ENCODE measurements at regions not wholly inside any gene's neighbourhood (a gene's known extent, or its start where the extent isn't known, plus 50 kb on each side); places are given as distances from the start of the nearest gene placed in this dataset.

DNA sequence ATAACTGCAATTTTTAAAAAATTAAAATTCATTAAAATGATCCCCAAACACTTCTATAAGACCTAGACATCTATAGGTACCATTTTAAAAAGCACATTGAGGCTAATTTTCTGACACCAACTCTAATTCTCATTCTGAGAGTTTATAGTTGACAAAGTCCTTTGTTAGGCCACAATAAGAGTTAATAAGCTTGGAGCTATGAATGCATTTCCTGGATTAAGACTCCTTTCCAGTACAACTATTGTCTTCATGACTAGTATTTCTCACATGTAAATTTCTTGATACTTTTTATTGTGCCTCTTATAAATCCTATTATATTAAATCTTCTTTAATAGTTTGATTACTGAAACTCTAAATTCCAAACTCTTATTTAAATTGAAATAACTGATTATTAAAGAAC is 340.8 kb downstream of the KLF12 start:
- H3K27ac Mint-ChIP-seq (ENCODE audit: unreplicated experiment): no peak overlapping the region
- H3K4me3 Mint-ChIP-seq (ENCODE audit: unreplicated experiment): no peak overlapping the region
- H3K4me1 Mint-ChIP-seq (ENCODE audit: low read depth): no peaks in the 10 kb centered on the region
- no peaks in the 10 kb centered on the region for H3K27me3 Mint-ChIP-seq (ENCODE audit: low read depth)
- H3K9me3 Mint-ChIP-seq (ENCODE audit: low read depth): no peaks in the 10 kb centered on the region
- H3K36me3 Mint-ChIP-seq (ENCODE audit: low read depth): no peaks in the 10 kb centered on the region
- no peak for TF ChIP-seq CTCF (IDR thresholded peaks at IDR 0.05)
- DNase-seq (ENCODE audit: low spot score): no peak

GRCh38 chr13:73792796-73793195 is 341.4 kb downstream of the KLF12 start:
- H3K27ac Mint-ChIP-seq (ENCODE audit: unreplicated experiment): no peak overlapping the region
- H3K4me3 Mint-ChIP-seq (ENCODE audit: unreplicated experiment): no peak overlapping the region
- H3K4me1 Mint-ChIP-seq (ENCODE audit: low read depth): no peaks in the 10 kb centered on the region
- DNase-seq (ENCODE audit: low spot score): no peak
- H3K36me3 Mint-ChIP-seq (ENCODE audit: low read depth): no peaks in the 10 kb centered on the region
- TF ChIP-seq CTCF (IDR thresholded peaks at IDR 0.05): no peak
- no peaks in the 10 kb centered on the region for H3K27me3 Mint-ChIP-seq (ENCODE audit: low read depth)
- H3K9me3 Mint-ChIP-seq (ENCODE audit: low read depth): no peaks in the 10 kb centered on the region

GRCh38 chr13:73782450-73783449 is 351.5 kb downstream of the KLF12 start:
- peaks cover 14% of the 10 kb centered on the region for H3K4me1 Mint-ChIP-seq (ENCODE audit: low read depth)
- TF ChIP-seq CTCF (IDR thresholded peaks at IDR 0.05): no peak
- no peak overlapping the region for H3K27ac Mint-ChIP-seq (ENCODE audit: unreplicated experiment)
- no peaks in the 10 kb centered on the region for H3K9me3 Mint-ChIP-seq (ENCODE audit: low read depth)
- DNase-seq (ENCODE audit: low spot score): no peak
- no peaks in the 10 kb centered on the region for H3K36me3 Mint-ChIP-seq (ENCODE audit: low read depth)
- H3K27me3 Mint-ChIP-seq (ENCODE audit: low read depth): no peaks in the 10 kb centered on the region
- H3K4me3 Mint-ChIP-seq (ENCODE audit: unreplicated experiment): no peak overlapping the region

DNA sequence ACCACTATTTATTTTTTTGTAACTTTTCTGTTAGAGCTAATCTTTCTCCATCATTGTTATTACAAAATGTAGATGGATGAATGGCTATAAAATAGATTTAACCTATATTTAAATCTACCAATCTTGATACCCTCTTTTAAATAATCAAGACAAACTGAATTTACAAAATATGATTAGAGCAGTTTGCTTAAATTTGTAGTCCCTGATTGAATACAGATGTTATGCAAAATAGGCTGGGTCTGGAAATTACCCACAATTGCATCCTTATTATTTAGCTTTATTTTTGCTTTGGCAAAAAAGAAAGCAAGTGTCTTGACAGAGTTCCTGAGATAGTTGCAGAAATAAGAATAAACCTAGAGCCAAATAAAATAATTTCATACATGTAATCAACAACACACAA is 352.8 kb downstream of the KLF12 start:
- Mint-ChIP-seq H3K4me1 (ENCODE audit: low read depth) (peaks cover 14% of the 10 kb centered on the region), H3K27me3 (ENCODE audit: low read depth) (no peaks in the 10 kb centered on the region), H3K27ac (ENCODE audit: unreplicated experiment) (no peak overlapping the region), H3K36me3 (ENCODE audit: low read depth) (peaks cover 5% of the 10 kb centered on the region), H3K9me3 (ENCODE audit: low read depth) (no peaks in the 10 kb centered on the region), H3K4me3 (ENCODE audit: unreplicated experiment) (no peak overlapping the region)
- no peak for TF ChIP-seq CTCF (IDR thresholded peaks at IDR 0.05)
- DNase-seq (ENCODE audit: low spot score): no peak

DNA sequence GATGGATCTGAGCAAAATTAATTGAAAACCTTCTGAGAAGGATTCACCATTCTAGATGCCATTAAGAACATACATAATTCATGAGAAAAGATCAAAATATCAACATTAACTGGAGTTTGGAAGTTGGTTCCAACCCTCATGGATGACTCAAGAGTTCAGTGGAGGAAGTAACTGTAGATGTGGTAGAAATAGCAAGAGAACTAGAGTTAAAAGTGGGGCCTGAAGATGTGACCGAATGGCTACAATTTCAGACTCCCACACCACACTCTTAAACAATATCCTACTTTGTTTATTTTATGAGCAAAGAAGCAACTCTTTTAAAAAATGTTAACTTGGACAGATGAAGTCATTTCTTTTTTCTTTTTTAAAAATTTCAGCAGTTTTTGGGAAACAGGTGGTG is 354.3 kb downstream of the KLF12 start:
- peaks cover 14% of the 10 kb centered on the region for H3K4me1 Mint-ChIP-seq (ENCODE audit: low read depth)
- H3K4me3 Mint-ChIP-seq (ENCODE audit: unreplicated experiment): no peak overlapping the region
- H3K9me3 Mint-ChIP-seq (ENCODE audit: low read depth): no peaks in the 10 kb centered on the region
- DNase-seq (ENCODE audit: low spot score): no peak
- no peak overlapping the region for H3K27ac Mint-ChIP-seq (ENCODE audit: unreplicated experiment)
- H3K36me3 Mint-ChIP-seq (ENCODE audit: low read depth): peaks cover 5% of the 10 kb centered on the region
- no peaks in the 10 kb centered on the region for H3K27me3 Mint-ChIP-seq (ENCODE audit: low read depth)
- TF ChIP-seq CTCF (IDR thresholded peaks at IDR 0.05): no peak

Data from chondrocyte (in vitro differentiated cells).